Daoy (cell line): ENCODE measurements at regions not wholly inside any gene's neighbourhood (a gene's known extent, or its start where the extent isn't known, plus 50 kb on each side); places are given as distances from the start of the nearest gene placed in this dataset.
A peak's percentile ranks its signal among the peaks of the same experiment; 100 is the strongest.

Source experiments
- DNase-seq: peaks from one replicate; pipeline ENCODE4 v3.0.0-alpha.2; 2015; ENCODE audit warnings: low read depth

DNA sequence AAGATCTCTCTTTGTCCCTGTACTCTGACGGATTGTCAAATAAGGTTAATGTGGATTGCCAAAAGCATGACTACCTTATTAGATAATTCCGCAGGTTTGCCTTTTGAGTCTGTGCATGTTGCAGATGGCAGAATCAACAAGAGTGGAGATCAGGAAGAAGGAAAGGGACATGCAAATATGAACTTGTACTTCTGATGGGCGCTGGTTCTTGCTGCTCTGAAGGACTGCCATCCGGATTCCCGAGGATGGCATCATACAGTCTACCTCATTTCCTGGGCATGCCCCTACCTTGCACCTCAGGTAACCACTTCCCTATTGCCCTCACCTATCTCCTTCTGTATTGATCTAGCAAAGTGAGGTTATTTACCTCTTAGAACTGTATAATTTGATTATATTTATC, 504.2 kb downstream of the ACTL7B start:
- no peak for DNase-seq

DNA sequence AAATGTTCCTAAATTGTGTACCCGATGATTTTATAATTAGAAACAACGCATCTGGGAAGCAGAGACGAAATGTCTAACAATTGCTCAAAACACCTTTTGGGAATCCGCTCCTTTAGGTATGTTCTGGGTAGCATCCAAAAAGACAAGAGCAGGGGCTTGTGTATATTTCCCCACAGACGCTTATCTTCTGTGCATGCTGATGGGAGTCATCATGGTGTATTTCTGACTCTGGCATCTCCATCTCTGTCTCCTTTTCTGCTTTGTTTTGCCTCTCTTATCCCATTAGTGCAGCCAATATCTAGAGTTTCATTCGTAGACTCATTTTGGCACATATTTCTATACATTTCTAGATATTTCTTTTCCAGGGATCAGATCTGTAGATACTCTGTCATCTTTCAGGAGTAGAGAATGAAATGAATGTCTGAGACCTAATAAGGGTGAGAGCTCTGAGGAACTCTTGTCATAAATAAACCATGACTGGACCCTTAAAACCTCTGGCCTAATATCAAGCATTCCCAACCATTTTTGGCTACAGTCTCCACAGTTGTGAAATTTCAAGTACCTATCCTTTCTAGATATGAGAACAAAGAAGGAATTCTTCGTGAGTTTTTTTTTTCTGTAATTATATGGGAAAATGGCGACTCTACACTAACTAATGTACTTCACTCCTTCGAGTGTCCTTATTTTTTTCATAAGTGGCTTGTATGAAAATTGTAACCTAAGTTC, 508.2 kb downstream of the ACTL7B start:
- DNase-seq = no peak

DNA sequence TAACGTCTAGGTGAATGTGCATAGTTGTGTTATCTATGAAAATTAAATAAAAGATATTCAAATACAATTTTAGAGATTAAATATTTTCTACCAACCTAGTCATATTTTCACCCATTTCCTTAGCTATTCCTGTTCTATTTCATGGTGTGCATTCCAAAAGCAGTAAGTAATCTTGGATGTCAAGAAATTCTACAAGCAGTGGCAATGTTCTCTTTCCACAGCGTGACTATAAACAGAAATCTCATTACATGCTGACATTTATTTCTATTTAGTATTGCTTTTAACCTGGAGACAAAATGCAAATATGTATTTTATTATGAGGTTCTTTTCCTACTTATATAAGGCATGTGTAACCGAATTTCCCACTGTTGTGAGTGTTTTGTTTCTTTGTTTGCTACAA, 510.0 kb downstream of the ACTL7B start:
- no peak for DNase-seq

DNA sequence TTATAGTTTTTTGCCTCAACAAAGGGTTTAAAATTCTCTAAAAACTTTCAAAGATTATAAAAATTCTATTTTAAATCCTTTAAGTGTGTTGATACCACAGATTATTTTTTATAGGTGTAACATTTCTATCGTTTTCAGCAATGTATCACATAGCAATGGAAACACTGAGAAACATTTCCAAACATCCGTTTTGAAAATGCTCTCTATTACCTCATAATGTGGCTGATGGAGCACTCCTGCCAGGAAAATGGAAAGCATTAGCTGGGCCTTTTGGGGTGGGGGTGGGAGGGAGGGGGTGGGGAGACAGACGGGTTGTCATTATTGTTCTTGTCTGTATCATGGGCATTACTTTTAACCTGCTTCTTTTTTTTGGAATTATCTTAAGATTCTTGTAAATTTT, 516.5 kb downstream of the ACTL7B start:
- no peak for DNase-seq

DNA sequence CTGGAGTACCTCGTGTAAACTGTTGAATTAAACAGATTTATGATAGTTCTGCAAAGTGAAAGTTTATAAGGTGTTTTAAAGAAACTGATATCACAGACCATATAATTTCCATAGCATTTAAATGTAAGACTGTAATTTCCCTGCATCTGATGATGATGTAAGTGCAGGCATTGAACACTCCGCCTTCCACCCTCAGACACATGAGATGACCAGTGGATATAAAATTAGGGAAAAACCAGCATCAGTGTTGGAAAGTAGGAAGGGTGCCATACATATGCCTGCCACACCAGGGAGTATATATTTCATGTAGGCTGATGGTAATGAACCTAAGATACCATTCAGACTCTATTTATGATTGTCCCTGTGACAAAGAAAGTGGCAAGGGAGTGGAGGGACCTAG, 519.2 kb downstream of the ACTL7B start:
- DNase-seq = no peak

DNA sequence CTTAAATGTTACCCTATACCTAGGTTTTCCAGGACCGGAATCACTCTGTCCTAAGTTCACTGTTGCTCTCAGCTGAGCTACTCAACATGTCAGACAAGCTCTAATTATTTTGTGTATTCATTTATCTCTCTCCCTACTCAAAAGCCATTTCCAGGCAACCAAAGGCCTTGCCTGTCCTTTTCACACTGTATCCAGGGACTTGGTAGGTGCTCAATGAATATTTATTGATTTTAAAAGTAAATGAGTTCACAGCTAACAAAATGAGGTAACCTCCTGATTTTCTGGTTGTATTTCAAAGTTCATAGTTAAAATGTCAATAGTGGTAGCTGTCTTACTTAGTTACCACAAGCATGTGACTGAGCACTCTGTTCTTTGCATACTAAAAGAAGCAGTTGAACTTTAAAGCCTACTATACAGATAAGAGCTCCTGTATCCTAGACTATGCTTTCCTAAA, 522.2 kb downstream of the ACTL7B start:
- DNase-seq = no peak

DNA sequence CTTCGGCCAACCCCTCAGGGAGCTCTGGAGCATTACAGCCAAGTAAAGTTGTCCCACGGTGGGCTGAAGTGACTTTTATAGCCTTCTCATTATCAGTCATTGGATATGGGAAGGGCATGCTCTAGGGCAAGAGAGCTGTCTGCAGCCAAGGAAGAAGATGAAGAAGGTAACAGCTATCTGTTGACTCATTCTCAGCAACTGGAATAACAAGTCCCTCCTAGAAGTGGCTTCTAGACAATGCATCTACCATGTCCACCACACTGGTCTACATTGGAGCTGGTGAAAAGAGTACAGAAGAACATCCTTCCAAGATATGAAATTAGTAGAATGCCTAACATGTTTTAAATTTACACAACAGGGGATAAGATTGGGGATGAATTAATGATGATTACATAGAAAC, 524.2 kb downstream of the ACTL7B start:
- DNase-seq = no peak

DNA sequence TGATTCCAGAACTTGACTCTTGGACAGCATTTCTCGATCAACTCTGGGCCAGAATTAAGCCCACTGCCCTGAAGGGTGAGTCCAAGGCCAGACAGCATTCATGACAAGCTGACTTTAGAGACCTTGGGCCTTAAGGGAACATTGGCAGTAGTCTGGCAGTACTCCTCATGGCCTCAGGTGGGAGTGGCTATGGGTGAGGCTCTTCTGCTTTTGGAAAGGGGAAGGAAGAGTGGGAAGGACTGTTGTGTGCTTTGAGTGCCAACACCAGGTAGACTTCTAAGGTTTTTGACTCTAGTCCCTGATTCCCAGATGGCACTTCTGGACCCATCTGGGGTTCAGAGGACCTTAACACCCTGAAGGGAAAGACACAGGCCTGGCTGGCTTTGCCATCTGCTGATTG, 530.4 kb downstream of the ACTL7B start:
- no peak for DNase-seq

DNA sequence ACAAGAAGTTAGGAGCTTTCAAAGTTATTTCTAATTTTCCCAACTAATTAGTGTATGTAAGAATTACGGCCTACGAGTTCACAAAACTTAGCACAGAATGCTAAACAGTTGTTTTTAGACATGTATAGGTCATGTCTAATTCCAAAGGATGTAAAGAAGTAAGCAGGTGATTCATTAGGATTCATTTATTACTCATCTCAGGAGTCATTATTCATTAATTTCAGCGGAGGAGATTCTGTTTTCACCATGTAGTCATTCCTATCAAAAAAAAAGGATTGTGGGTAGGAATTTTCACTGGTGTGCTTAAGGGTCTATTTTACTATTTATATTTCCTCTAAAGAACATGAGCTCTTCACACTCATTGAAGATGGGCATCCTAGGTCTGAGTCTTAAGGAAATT, 532.2 kb downstream of the ACTL7B start:
- DNase-seq = no peak

DNA sequence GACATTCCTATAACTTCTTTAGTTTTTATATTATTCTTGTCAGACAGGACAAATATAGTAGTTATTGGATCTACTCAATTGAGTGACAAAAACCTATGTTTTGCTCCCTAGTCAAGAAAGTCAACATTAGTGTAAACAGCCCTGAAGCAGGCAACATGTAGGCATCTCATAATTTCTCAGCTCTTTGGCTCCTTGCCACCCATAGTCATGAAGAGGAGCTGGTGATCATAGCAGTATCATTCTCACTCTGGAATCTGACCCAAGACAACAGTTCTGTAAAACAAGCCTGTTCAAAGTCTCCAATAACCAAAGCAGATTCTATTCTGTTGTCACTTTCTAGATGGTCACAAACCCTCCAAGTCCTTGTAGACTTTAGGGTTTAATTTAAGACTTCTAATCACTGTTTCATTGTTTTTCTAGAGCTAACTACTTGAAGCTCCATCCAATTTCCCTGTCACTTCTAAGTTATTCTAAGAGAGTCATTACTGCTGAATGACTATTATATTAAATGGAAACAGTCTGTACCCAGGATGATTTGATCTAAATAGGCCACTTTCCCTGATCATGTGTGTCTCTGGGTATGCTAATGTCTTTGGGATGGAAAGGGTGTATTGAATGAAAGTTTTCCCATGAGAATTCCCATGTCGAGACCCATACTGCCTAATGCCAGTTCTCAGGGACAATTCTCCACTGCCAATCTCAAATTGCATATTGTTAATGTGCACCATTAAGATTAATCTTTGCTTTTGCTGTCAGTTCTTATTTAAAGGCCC, 533.3 kb downstream of the ACTL7B start:
- DNase-seq = no peak

DNA sequence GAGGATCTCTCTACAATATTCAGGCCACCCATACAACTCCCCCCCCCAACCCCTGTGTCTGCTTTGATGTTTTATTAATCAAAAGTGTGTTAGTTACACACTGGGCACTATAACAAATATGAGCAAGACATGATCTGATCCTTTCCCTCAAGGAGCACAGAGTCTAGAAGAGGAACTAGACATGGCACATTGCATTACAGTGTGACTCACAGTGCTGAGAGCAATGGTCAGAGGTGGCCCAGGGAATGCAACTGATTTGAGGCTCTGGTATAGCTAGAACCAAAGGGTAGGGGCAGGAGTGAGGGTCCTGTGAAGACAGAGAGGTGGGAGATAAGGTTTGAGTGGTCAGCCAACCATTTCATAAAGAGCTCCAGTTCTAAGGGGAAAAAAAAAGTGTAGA, 539.2 kb downstream of the ACTL7B start:
- DNase-seq = no peak

DNA sequence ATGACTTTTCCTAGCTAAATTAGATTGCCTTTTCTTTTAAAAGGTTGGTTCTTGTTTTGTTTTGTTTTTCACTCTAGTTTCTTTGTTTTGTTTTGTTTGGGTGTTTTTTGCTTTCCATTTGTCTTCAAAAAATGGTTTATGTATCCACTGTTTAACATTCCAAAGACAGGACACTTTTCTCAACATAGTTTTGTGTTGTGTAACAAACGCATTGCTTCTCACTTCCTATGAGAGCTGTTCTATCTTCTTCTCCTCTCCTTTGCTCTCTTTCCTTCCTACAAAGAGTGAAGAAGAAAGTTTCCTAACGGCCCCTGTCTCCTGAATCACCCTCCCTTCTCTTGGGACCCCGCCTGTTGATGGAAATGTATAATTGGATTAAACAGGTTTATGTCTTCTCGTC, 539.7 kb downstream of the ACTL7B start:
- no peak for DNase-seq

DNA sequence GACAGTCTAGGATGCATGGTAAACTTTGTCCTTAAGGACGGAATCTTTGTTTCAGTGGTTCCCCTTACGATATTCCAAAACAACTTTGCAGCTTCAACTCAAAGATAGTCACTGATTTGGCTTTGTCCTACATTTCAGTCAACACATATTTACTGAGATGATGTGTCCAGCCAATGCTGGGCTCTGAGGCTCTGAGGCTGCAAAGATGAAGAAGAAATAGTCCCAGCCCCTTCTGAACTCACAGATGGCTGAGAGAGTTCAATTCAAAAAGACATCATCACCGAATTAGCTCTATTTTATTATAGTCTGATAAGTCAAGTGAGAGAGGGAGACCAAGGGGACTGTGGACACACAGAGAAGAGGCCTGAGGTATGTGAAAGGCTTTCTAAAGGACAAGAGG, 544.0 kb downstream of the ACTL7B start:
- no peak for DNase-seq

DNA sequence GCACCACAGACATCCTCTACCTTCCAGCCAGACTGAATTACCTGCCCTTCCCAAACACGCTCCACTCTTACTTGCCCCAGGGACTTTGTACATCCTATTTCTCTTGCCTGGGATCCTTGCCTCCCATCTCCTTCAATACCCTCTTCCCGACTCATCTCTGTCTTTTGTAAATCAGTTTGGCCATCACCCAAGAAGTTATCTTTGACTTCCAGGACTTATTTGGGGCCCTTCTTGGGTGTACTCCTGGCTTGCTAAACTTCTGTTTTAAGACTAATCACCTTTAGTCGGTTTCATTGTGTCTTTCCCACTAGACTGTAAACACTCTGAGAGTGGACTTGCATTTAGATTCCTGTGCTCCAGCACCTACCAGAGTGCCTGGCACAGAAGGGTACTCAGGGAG, 545.6 kb downstream of the ACTL7B start:
- DNase-seq = no peak

DNA sequence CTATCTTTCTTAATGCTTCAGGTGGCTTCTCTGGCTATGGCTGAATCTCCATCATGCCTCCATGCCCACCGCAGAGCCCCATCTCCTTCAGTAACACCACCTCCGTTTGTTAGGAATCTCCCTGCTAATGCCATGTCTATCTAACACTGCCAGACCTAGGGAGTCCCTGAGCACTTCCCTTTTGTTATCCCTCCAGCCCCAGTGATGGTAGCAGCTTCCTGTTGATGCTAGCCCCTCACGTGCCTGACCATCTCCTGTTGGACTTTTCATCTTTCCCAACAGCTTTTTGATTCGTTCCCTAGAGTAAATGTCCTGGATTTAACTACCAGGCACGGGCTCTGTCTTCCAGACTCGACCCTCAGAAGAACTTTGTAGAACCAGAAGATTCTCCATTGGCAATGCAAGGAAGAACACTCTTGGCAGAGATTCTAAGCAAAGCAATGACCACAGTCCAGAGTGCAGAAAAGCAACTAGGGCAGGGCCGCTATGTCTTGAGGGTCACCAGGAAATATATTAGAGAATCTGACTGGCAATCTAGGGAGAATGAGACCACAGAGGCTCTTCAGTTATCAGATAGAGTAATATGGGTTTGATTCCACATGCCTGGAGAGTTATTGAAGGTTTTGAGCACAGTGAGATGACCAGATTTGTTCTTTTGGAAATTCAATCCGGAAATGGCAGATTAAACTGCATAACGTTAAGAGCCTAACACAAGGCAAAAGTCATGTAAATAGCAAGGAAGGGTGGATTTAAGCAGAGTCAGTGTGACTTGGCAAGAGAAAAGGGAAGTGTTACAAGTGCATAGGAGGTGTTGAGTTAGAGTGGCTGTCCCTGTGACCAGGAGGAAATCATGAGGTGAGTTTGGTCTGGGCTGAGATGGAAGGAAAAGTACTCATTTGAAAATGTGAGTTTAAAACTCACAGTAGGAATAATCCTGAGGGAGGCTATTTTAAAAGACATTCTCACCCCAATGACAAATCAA, 555.2 kb downstream of the ACTL7B start:
- DNase-seq = no peak

DNA sequence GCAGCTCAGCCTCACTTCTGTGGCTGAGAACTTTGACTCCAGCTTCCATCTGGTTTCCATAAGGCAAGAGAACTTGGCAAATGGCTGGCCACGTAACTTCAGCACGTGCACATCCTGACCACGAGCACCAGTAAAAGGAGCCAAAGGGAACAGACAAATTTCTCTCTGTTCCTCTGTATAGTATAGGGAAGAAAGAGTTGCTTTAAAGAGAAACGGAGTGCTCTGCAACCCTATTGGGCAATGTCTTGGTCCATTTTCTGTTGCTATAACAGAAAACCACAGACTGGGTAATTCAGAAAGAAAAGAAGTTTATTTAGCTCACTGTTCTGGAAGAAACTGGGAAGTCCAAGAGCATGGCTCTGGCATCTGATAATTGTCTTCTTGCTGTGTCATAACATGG, 558.7 kb downstream of the ACTL7B start:
- DNase-seq = peak; percentile 47

DNA sequence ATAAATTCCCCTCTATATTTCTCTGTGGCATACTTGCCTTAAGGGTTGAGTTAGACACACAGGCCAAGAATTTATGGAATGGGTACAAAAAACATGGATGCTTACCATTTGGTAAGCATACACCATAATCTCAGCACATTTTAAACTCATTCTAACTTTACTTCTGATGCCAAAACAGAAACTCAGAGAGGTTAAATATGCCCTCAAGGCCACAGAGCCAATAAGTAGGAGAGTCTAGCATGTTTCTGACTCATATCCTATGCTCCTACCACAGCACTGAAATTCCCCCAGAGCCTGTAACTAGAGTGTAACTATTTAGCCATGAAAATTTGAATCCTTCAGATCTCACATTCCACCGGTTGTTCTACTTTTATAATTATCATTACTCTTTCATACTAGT, 559.7 kb downstream of the ACTL7B start:
- DNase-seq = peak; percentile 80

DNA sequence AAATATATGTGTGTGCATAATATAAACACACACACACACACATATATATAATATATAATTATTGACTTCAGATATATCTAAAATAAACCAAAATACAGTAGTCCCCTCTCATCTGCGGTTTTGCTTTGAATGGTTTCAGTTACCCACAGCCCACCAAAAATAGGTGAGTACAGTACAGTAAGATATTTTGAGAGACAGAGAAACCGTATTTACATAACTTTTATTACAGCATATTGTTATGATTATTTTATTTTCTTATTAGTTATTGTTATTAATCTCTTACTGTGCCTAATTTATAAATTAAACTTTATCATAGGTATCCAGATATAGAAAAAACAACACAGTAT, 564.2 kb downstream of the ACTL7B start:
- no peak for DNase-seq

DNA sequence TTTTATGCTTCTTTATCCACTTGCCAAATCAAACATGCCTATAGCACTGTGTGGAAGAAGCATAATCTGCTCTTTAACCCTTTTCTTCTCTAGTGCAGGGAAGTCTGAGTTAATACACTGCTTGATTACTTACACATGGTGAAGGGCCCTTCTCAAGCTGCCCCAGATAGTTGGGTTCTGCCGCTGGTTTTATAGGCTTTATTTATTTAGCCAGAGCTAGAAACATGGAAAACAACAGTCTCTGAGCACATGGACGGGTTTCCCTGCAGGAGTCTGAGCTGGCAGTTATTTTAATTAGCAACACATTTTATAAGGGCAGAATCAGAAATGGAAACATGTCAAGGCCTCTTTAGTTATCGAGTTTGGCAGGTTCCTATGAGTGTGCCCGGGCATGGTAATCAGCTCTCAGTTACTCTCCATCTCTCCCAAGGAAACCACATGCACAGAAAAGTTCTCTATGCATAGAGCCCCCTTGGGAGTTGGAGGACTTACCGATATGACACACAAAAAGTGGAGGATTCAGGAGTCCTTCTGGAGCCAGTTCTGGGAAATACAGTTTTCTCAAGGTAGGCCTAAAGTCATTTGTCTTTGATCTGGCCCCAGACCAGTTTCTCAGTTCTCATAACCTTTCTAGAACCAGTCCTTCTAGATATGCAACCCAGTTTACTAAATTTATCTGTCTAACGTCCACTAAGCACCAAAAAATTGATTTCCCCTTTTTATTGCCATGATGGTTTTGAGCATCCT, 564.8 kb downstream of the ACTL7B start:
- no peak for DNase-seq

DNA sequence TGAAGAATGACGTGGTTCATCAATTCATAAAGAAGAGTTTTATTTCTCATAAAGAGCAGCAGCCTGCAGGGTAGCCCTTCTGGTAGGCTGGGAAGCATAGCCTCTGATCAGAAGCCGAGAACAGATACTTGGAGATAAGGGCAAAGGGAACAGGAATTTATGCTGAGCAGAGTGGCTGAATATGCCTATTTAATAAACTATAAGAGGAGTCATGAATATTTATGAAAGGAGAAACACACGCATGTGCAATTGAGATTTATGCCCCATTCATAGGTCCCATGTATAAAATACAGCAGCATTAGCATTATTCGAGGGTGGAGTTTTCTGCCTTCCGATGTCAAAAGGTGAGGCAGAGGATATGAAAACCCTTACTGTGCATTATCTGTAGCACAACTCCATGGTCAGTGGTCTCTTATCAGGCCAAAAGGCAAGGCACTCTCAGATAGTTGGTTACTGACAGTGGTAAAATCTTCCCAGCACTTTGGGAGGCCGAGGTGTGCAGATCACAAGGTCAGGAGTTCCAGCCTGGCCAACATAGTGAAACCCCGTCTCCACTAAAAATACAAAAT, 569.1 kb downstream of the ACTL7B start:
- no peak for DNase-seq

DNA sequence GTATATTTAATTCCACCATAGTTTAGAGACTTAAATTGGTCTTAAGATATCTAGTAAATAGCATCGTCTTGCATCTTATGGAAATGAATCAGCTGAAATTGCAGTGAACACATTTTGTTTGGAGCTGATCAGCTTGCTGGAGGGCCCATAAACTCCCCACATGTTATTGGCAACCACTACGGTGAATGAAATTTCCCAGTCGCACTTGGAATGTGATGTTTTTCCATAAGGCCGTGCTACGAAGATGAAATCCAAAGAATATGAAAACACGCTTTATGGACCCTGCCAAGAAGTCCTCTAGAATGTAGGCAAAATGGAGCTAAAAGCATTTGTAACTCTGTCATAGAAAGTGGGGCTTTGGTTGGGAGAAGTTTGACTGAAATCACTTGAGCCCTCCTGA, 572.1 kb downstream of the ACTL7B start:
- no peak for DNase-seq
